AG09309 (cell line): ENCODE measurements at regions not wholly inside any gene's neighbourhood (a gene's known extent, or its start where the extent isn't known, plus 50 kb on each side); places are given as distances from the start of the nearest gene placed in this dataset.

Experiments used
- DNase-seq: peaks from one replicate; pipeline ENCODE4 v3.0.0-alpha.2; 2010; ENCODE audit warnings: low read depth
- H3K4me3 ChIP-seq: 2 replicates; pipeline ENCODE4 v1.5.1; 2011; ENCODE audit warnings: mild to moderate bottlenecking, low read depth, low read length, moderate library complexity; ENCODE audit not compliant: control insufficient read depth
- CTCF ChIP-seq: IDR thresholded peaks from 2 replicates; pipeline ENCODE4 v1.5.1; 2011; ENCODE audit warnings: mild to moderate bottlenecking, low read depth, low read length, inconsistent platforms; ENCODE audit not compliant: insufficient read depth, control insufficient read depth; ENCODE audit errors: missing control alignments

- peak; percentile 14 for TF ChIP-seq CTCF
- H3K4me3 ChIP-seq: no peak overlapping the region
- no peak for DNase-seq
These were observed 103.4 kb downstream of the QRFPR start for GRCh38 chr4:121277194-121278105.

GRCh38 chr4:121273191-121273590 is 107.6 kb downstream of the QRFPR start:
- DNase-seq: no peak
- H3K4me3 ChIP-seq: no peak overlapping the region
- TF ChIP-seq CTCF: no peak

DNA sequence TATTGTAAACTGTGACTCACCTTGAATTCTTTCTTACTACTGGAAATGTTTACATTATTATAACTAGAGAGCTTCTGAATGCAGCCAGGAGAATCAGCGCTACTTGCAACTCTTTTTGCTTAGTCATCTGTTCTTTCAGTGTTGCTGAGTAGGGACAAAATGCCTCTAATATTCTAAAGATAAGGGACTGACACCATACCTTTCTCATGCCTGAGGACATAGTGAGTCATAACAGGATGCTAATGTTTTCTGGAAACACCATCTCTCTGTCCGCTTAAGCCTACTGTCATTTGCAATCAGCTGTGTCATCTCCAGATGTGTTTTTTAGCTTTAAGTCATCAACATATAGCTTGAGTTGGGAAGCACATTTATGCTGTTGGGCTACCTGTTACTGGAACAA is 108.3 kb downstream of the QRFPR start:
- no peak for DNase-seq
- no peak for TF ChIP-seq CTCF
- no peak overlapping the region for H3K4me3 ChIP-seq

DNA sequence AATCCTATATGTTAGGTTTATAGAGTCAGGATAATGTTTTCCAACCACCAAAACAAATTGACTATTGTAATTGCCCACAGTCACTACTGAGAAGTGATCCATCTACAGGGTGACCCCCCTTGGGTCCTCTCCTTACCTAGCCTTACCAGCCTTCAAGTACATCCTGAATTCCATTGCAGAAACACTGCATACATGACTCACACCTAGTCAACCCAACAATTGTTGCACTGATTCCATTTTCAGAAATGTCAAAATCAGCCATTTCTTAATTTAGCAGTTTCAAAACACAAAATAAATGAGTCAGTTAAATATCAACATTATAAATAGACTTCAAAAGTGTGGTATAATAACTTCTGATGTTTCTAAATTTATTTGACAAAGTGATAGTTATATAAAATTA is 106.3 kb upstream of the TNIP3 start:
- DNase-seq: no peak
- TF ChIP-seq CTCF: no peak
- H3K4me3 ChIP-seq: no peak overlapping the region

GRCh38 chr4:121269001-121269400 is 104.9 kb upstream of the TNIP3 start:
- DNase-seq: no peak
- no peak overlapping the region for H3K4me3 ChIP-seq
- no peak for TF ChIP-seq CTCF

DNA sequence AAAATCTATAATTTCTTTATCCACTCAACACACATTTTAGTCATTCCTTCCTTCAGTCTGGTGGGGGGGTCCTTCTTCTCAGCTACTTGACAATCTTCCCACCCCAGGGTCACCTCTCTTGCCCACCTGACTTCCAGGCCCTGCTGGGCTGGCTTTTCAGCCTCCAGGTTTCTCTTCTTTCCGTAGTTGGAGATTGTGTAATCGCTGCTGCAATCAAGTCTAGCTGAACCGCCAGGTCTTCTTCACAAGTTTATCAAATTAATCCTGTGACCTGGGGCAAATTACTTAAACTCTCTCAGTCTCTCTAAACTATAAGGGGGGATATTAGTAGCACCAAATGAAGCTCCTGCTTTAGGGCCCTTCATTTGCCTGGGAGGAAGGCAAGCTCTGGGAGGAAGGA is 102.9 kb upstream of the TNIP3 start:
- no peak overlapping the region for H3K4me3 ChIP-seq
- no peak for DNase-seq
- TF ChIP-seq CTCF: no peak
